HL-60 (cell line): ENCODE measurements at regions not wholly inside any gene's neighbourhood (a gene's known extent, or its start where the extent isn't known, plus 50 kb on each side); places are given as distances from the start of the nearest gene placed in this dataset.

Source experiments
- DNase-seq, 2 experiments: peaks; one replicate each; pipeline ENCODE4 v3.0.0-alpha.2; 2010 to 2020; ENCODE audit warnings: low read depth in 1 of 2, low spot score in 1 of 2
- H3K27ac ChIP-seq: fragments of 250-450 bp; sonication (Bioruptor Pico); replicated peaks from 2 replicates; pipeline ENCODE4 v1.5.1; 2020; ENCODE audit warnings: mild to moderate bottlenecking, moderate library complexity
- H3K27me3 ChIP-seq: fragments of 250-450 bp; sonication (Bioruptor Pico); 2 replicates; pipeline ENCODE4 v1.5.1; 2021; ENCODE audit warnings: mild to moderate bottlenecking, moderate library complexity; ENCODE audit not compliant: insufficient read depth, poor library complexity, severe bottlenecking
- H3K4me3 ChIP-seq: replicated peaks from 2 replicates; pipeline ENCODE4 v1.5.1; 2011; ENCODE audit warnings: mild to moderate bottlenecking, control low read depth, low read length; ENCODE audit not compliant: insufficient read depth
- CTCF ChIP-seq: IDR thresholded peaks from one replicate; pipeline ENCODE4 v1.5.1; 2011; ENCODE audit warnings: low read length, control low read depth, inconsistent platforms; ENCODE audit not compliant: insufficient read depth
- GABPA ChIP-seq: IDR thresholded peaks from 2 replicates; pipeline ENCODE4 v1.6.1; 2012; ENCODE audit warnings: low read depth
- POLR2AphosphoS5 ChIP-seq: IDR thresholded peaks from 2 replicates; pipeline ENCODE4 v1.6.1; 2012; ENCODE audit warnings: low read depth
- SPI1 ChIP-seq: IDR thresholded peaks from 2 replicates; pipeline ENCODE4 v1.6.1; 2012; ENCODE audit warnings: low read depth, mild to moderate bottlenecking, borderline replicate concordance
- TF ChIP-seq, protein P1 (sequence below): IDR thresholded peaks from 2 replicates; pipeline ENCODE4 v1.6.1; 2012; ENCODE audit warnings: low read depth; ENCODE audit not compliant: insufficient replicate concordance

DNA sequence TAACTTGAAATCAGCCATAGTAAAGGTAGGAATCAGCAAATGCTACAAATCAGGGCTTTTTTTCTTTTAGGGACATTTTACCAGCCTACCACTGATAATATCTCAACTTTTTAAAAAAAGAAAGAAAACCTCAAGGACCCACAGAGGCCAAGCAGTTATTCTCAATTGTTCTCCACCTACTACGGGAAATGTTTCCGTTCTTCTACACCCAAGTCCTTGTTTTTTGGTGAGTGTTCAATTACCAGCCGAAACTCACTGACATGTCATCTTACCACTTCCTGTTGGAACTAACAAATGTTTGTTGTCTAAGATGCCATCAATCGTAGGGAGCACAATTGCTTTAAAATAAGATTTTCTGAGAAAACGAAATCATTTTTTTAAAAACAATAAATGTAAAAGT lies 50.2 kb upstream of the CDK1 start:
- Histone ChIP-seq H3K27ac (no peak overlapping the region), H3K4me3 (no peak overlapping the region), H3K27me3 (peaks cover 17% of the 10 kb centered on the region)
- TF ChIP-seq, protein P1, sequence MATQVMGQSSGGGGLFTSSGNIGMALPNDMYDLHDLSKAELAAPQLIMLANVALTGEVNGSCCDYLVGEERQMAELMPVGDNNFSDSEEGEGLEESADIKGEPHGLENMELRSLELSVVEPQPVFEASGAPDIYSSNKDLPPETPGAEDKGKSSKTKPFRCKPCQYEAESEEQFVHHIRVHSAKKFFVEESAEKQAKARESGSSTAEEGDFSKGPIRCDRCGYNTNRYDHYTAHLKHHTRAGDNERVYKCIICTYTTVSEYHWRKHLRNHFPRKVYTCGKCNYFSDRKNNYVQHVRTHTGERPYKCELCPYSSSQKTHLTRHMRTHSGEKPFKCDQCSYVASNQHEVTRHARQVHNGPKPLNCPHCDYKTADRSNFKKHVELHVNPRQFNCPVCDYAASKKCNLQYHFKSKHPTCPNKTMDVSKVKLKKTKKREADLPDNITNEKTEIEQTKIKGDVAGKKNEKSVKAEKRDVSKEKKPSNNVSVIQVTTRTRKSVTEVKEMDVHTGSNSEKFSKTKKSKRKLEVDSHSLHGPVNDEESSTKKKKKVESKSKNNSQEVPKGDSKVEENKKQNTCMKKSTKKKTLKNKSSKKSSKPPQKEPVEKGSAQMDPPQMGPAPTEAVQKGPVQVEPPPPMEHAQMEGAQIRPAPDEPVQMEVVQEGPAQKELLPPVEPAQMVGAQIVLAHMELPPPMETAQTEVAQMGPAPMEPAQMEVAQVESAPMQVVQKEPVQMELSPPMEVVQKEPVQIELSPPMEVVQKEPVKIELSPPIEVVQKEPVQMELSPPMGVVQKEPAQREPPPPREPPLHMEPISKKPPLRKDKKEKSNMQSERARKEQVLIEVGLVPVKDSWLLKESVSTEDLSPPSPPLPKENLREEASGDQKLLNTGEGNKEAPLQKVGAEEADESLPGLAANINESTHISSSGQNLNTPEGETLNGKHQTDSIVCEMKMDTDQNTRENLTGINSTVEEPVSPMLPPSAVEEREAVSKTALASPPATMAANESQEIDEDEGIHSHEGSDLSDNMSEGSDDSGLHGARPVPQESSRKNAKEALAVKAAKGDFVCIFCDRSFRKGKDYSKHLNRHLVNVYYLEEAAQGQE, result no peak
- TF ChIP-seq CTCF (no peak), GABPA (no peak), SPI1 (no peak)
- DNase-seq, result no peak

DNA sequence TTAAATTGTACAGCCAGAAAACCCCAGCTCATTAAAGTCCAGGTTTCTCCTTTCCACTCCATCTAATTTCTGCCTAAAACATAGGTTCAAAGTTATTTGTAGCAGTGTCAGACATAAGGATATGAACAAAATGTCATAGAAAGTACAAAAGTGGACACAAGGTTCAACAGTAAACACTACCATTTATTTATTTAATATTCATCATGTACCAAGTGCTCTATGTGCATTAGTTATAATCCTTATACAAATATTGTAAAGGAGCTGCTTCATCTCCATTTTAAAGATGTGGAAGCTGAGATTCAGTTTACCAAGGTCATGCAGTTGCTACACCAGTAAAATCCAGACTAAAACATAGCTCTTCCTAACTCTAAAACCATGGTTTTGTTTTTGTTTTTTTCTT lies 52.0 kb upstream of the CDK1 start:
- peaks cover 4% of the 10 kb centered on the region for H3K27me3 ChIP-seq
- DNase-seq, result no peak
- no peak overlapping the region for H3K4me3 ChIP-seq
- TF ChIP-seq CTCF, result no peak
- H3K27ac ChIP-seq, result no peak overlapping the region

- Histone ChIP-seq H3K27ac (no peak overlapping the region), H3K4me3 (no peak overlapping the region), H3K27me3 (no peaks in the 10 kb centered on the region)
- DNase-seq, result no peak
- TF ChIP-seq CTCF (no peak), GABPA (no peak), SPI1 (no peak), POLR2AphosphoS5 (no peak)
- TF ChIP-seq, protein P1, result no peak
These were observed 55.7 kb upstream of the CDK1 start for GRCh38 chr10:60722623-60723022.

- H3K27ac ChIP-seq, result no peak overlapping the region
- no peak for TF ChIP-seq POLR2AphosphoS5
- TF ChIP-seq, protein P1, result no peak
- no peak for TF ChIP-seq CTCF
- TF ChIP-seq SPI1, result no peak
- TF ChIP-seq GABPA, result no peak
These were observed 58.6 kb upstream of the CDK1 start for GRCh38 chr10:60719721-60720120.

More at GRCh38 chr10:60719721-60720120, 58.6 kb upstream of the CDK1 start:
- Histone ChIP-seq H3K4me3 (no peak overlapping the region), H3K27me3 (no peaks in the 10 kb centered on the region)
- no peak for DNase-seq
